MCF 10A (cell line): ENCODE measurements at regions not wholly inside any gene's neighbourhood (a gene's known extent, or its start where the extent isn't known, plus 50 kb on each side); places are given as distances from the start of the nearest gene placed in this dataset.
"Not testable (repeated sequence)": the region's sequence is repeated elsewhere in the genome, so short reads cannot be mapped to it uniquely, and the experiment has no call there.

Source experiments
- BruUV-seq: library from RNA; stranded (reverse); fragments of 400-500 nt; replicated peaks from 2 replicates; lab custom pipeline; 2021; lab: Mats Ljungman, UMichigan
- CTCF ChIA-PET: fragments of 300-600 bp; sonication (Branson Sonifier 250); formaldehyde crosslinking; extraction: SDS; loops from one replicate; lab custom pipeline; 2021; ENCODE audit warnings: antibody characterized with exemption, inconsistent platforms; lab: Yijun Ruan, JAX
- POLR2A ChIA-PET: fragments of 300-600, 350-650 bp; sonication (Branson Sonifier 250); formaldehyde crosslinking; extraction: SDS; loops from one replicate; lab custom pipeline; 2020; ENCODE audit warnings: antibody characterized with exemption, inconsistent platforms; lab: Yijun Ruan, JAX
- DNase-seq: peaks from one replicate; pipeline ENCODE4 v3.0.0-alpha.2; 2018; ENCODE audit not compliant: unreplicated experiment
- H3K27ac Mint-ChIP-seq: one replicate; pipeline ENCODE4 v1.8.0; 2022; ENCODE audit warnings: mild to moderate bottlenecking, low read depth, mixed read lengths; ENCODE audit not compliant: unreplicated experiment
- H3K27me3 Mint-ChIP-seq: one replicate; pipeline ENCODE4 v1.8.0; 2022; ENCODE audit warnings: mixed read lengths; ENCODE audit not compliant: insufficient read depth, unreplicated experiment
- H3K36me3 Mint-ChIP-seq: one replicate; pipeline ENCODE4 v1.8.0; 2022; ENCODE audit warnings: mild to moderate bottlenecking, moderate library complexity, mixed read lengths; ENCODE audit not compliant: insufficient read depth, unreplicated experiment
- H3K4me1 Mint-ChIP-seq: one replicate; pipeline ENCODE4 v1.8.0; 2022; ENCODE audit warnings: mixed read lengths; ENCODE audit not compliant: insufficient read depth, unreplicated experiment
- H3K4me3 Mint-ChIP-seq: one replicate; pipeline ENCODE4 v1.8.0; 2022; ENCODE audit warnings: mild to moderate bottlenecking, moderate library complexity, mixed read lengths; ENCODE audit not compliant: unreplicated experiment
- H3K9me3 Mint-ChIP-seq: one replicate; pipeline ENCODE4 v1.8.0; 2022; ENCODE audit warnings: mixed read lengths; ENCODE audit not compliant: unreplicated experiment
- CTCF ChIP-seq: fragments of 200-600 bp; IDR thresholded peaks from one replicate; pipeline ENCODE4 v1.8.0; 2022; ENCODE audit warnings: antibody characterized with exemption, mild to moderate bottlenecking; ENCODE audit not compliant: unreplicated experiment
- intact Hi-C: fragments of 100-400 bp; cut with micrococcal nuclease; formaldehyde crosslinking; loops from 2 replicates; pipeline ENCODE4 v1.14.1; 2022

DNA sequence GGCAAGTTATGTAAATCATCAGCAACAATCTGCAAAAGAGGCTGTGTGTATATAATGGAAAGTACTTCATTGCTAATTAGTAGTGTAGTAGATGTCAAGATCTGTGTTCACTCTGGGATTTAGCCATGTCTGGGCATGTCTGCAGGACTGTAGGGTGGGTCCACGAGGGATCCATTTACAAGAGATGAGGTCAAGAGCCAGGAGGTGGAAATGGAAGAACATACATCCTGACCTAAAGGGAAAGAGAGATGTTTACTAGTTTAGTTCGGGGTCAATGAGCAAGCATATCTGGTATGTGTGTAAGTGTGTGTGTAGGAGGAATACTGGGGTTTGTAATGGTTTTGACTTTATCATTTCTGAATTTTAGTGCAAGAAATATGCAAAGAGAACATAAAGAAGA is 171.5 kb upstream of the NANOGP8 start:
- POLR2A ChIA-PET = interaction anchor here (0.7 kb wide), 1 partner anchor 1844 kb away, joined by 3 read pairs; no protein-coding TSS in a partner anchor
- Mint-ChIP-seq H3K36me3 (no peaks in the 10 kb centered on the region), H3K4me3 (no peak overlapping the region), H3K27me3 (no peaks in the 10 kb centered on the region), H3K27ac (peak overlapping the region; percentile 77), H3K9me3 (no peaks in the 10 kb centered on the region), H3K4me1 (peaks cover 12% of the 10 kb centered on the region)
- DNase-seq = peak; percentile 22
- intact Hi-C loops = no loop called here
- CTCF ChIA-PET = no interaction called here
- no TSS peak for BruUV-seq
- TF ChIP-seq CTCF = no peak

- CTCF ChIA-PET = no interaction called here
- no peak for DNase-seq
- intact Hi-C loops = no loop called here
- TF ChIP-seq CTCF = no peak
- Mint-ChIP-seq H3K27ac (peak overlapping the region; percentile 77), H3K9me3 (no peaks in the 10 kb centered on the region), H3K4me3 (no peak overlapping the region), H3K36me3 (no peaks in the 10 kb centered on the region), H3K27me3 (no peaks in the 10 kb centered on the region), H3K4me1 (peaks cover 12% of the 10 kb centered on the region)
- BruUV-seq = no TSS peak
- POLR2A ChIA-PET = interaction anchor here (0.7 kb wide), 1 partner anchor 1845 kb away, joined by 3 read pairs; no protein-coding TSS in a partner anchor
Observed at GRCh38 chr15:35256141-35256540, 171.0 kb upstream of the NANOGP8 start.

GRCh38 chr15:35254908-35255307 is 169.8 kb upstream of the NANOGP8 start:
- H3K4me1 Mint-ChIP-seq = peaks cover 12% of the 10 kb centered on the region
- H3K36me3 Mint-ChIP-seq, intact Hi-C loops, H3K9me3 Mint-ChIP-seq, H3K4me3 Mint-ChIP-seq, BruUV-seq, H3K27me3 Mint-ChIP-seq, H3K27ac Mint-ChIP-seq, DNase-seq: not testable (repeated sequence)
- ChIA-PET CTCF (interaction anchor here (0.6 kb wide), 1 partner anchor 178 kb away, joined by 3 read pairs; no protein-coding TSS in a partner anchor), POLR2A (interaction anchor here (0.6 kb wide), 1 partner anchor 255 kb away, joined by 3 read pairs; no protein-coding TSS in a partner anchor)

DNA sequence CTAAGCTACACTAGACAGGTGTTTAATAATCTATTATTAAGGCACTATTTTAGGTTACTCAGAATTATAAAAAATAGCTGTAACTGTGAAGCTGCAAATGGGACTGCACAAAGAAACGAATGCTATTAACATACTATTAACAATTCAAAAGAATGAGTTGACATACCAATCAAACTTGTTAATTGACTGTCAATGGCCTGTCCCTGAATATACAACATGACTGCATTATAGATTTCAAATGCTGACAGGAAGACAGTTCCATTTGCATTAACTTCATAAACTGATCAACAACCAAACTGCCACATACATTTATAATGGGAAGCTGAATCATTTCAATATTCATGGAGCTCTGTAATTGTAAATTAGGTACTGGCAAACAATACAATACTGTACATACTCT is 169.0 kb upstream of the NANOGP8 start:
- ChIA-PET POLR2A (no interaction called here), CTCF (interaction anchor here (0.6 kb wide), 3 partner anchors 37 to 178 kb away, joined by 3 read pairs; no protein-coding TSS in a partner anchor)
- DNase-seq = no peak
- TF ChIP-seq CTCF = no peak
- BruUV-seq = no TSS peak
- intact Hi-C loops = no loop called here
- peaks cover 12% of the 10 kb centered on the region for H3K4me1 Mint-ChIP-seq
- H3K27me3 Mint-ChIP-seq = no peaks in the 10 kb centered on the region
- H3K9me3 Mint-ChIP-seq = no peaks in the 10 kb centered on the region
- no peaks in the 10 kb centered on the region for H3K36me3 Mint-ChIP-seq
- no peak overlapping the region for H3K27ac Mint-ChIP-seq
- H3K4me3 Mint-ChIP-seq = no peak overlapping the region
